ENCODE measurements at regions not wholly inside any gene's neighbourhood (a gene's known extent, or its start where the extent isn't known, plus 50 kb on each side); places are given as distances from the start of the nearest gene placed in this dataset.

DNA sequence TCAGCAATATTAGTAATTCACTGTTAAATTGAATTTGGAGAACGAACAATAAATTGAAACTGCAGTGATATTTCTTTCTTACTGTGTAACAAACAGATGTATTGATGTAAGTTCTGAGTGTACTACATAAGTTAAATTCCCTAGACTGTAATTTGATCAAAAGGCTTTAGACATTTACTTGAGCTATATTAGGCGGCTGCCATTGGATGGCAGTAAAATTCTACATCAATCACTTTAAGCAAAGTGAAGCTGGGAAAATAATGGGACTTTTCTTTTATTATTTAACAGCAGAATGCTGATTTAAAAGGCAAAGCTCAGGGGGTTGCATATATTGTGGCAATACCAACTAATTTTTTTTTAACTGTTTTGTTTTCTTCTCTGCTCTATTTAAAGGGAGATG is 212.6 kb upstream of the PLSCR5 start:
- DNase-seq (no peak), ATAC-seq (ENCODE audit: insufficient read depth, low read depth) (peak; percentile 63)
- no peak overlapping the region for H3K4me2 ChIP-seq (ENCODE audit: insufficient read depth, low read length)

DNA sequence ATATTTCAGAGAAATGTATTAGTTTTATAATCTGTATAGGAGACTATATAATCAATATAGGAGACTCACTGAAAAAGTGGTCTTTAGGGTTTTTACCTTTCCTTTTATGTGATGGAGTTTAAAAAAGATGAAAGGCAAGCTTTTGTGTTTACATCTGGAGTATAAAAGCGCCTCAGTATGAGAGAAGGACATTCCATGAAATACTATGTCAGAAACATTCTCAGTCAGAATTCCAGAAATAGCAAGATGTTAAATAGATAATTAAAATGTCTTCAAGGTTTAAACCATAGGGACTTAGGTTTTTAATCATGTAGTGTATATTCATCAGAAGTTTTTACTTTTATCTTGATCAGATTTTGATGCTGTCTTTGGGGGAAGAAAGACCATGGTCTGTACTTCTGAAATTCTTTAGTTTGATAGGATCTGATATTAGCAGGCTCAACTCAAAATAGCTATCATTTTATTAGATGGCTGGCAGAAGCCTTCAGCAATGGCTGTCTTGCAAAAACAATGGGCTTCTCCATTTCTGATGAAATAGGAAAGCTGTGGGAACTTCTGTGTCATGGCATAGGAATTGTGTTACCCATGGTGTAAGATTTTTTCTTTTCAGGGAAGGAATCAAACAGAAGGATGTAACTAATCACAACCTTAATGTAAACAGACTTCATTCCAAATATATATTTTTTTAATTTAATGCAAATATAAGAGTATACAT is 209.6 kb upstream of the PLSCR5 start:
- no peaks in the 10 kb centered on the region for H4K20me1 ChIP-seq (ENCODE audit: insufficient read depth, low read length)
- peaks cover 18% of the 10 kb centered on the region for H3K4me1 ChIP-seq (ENCODE audit: insufficient read depth, low read length)
- no peaks in the 10 kb centered on the region for H3K27me3 ChIP-seq (ENCODE audit: insufficient read depth, low read length, poor library complexity)
- no peak for ATAC-seq (ENCODE audit: insufficient read depth, low read depth)
- H3K27ac ChIP-seq (ENCODE audit: low read length): no peak overlapping the region
- no peaks in the 10 kb centered on the region for H3K9me3 ChIP-seq (ENCODE audit: insufficient read depth, low read length, severe bottlenecking)
- H3K4me3 ChIP-seq (ENCODE audit: low read depth in 1 of 2, low read length in 2 of 2): no peak overlapping the region
- no peak for DNase-seq
- TF ChIP-seq, protein P1, sequence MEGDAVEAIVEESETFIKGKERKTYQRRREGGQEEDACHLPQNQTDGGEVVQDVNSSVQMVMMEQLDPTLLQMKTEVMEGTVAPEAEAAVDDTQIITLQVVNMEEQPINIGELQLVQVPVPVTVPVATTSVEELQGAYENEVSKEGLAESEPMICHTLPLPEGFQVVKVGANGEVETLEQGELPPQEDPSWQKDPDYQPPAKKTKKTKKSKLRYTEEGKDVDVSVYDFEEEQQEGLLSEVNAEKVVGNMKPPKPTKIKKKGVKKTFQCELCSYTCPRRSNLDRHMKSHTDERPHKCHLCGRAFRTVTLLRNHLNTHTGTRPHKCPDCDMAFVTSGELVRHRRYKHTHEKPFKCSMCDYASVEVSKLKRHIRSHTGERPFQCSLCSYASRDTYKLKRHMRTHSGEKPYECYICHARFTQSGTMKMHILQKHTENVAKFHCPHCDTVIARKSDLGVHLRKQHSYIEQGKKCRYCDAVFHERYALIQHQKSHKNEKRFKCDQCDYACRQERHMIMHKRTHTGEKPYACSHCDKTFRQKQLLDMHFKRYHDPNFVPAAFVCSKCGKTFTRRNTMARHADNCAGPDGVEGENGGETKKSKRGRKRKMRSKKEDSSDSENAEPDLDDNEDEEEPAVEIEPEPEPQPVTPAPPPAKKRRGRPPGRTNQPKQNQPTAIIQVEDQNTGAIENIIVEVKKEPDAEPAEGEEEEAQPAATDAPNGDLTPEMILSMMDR (IDR thresholded peaks at IDR 0.05; ENCODE audit: borderline replicate concordance, extremely low read depth, low read length, poor library complexity, severe bottlenecking): no peak
- no peaks in the 10 kb centered on the region for H3K79me2 ChIP-seq (ENCODE audit: insufficient read depth, low read length)
- no peaks in the 10 kb centered on the region for H3K36me3 ChIP-seq (ENCODE audit: insufficient read depth, low read length)
- no peak overlapping the region for H3K9ac ChIP-seq (ENCODE audit: low read depth, low read length)
- H2AFZ ChIP-seq (ENCODE audit: low read depth, low read length): no peak overlapping the region
- H3K4me2 ChIP-seq (ENCODE audit: insufficient read depth, low read length): no peak overlapping the region

More for the DNA sequence above, 212.6 kb upstream of the PLSCR5 start:
- Histone ChIP-seq H2AFZ (ENCODE audit: low read depth, low read length) (no peak overlapping the region), H3K27me3 (ENCODE audit: insufficient read depth, low read length, poor library complexity) (no peaks in the 10 kb centered on the region), H3K4me1 (ENCODE audit: insufficient read depth, low read length) (peaks cover 18% of the 10 kb centered on the region), H3K27ac (ENCODE audit: low read length) (no peak overlapping the region), H3K79me2 (ENCODE audit: insufficient read depth, low read length) (no peaks in the 10 kb centered on the region), H3K36me3 (ENCODE audit: insufficient read depth, low read length) (no peaks in the 10 kb centered on the region), H3K4me3 (ENCODE audit: low read depth in 1 of 2, low read length in 2 of 2) (no peak overlapping the region), H3K9me3 (ENCODE audit: insufficient read depth, low read length, severe bottlenecking) (no peaks in the 10 kb centered on the region), H3K9ac (ENCODE audit: low read depth, low read length) (no peak overlapping the region), H4K20me1 (ENCODE audit: insufficient read depth, low read length) (no peaks in the 10 kb centered on the region)
- no peak for TF ChIP-seq EZH2 (IDR thresholded peaks at IDR 0.05; ENCODE audit: borderline replicate concordance, low read depth, low read length, severe bottlenecking)
- TF ChIP-seq, protein P1 (IDR thresholded peaks at IDR 0.05; ENCODE audit: borderline replicate concordance, extremely low read depth, low read length, poor library complexity, severe bottlenecking): peak; percentile 60

DNA sequence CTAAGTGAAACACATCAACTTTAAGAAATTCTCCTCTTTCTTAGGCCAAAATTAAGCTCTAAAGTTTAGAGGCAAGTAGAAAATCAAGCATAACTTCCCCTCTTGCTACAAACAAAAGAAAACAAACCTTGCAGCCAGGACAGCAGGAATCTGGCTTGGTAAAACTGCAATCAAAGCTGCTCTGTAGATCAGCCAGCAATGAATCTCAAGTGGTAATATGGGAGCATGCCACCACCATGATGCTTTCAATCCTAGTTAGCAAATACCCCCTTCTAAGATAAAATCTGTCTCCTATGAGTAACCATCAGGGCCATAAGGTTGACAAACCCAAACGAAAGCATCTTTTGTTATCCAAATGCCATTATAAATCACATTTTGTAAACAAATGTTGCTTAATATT is 208.3 kb upstream of the PLSCR5 start:
- H3K4me2 ChIP-seq (ENCODE audit: insufficient read depth, low read length): no peak overlapping the region
- no peaks in the 10 kb centered on the region for H3K79me2 ChIP-seq (ENCODE audit: insufficient read depth, low read length)
- no peak for ATAC-seq (ENCODE audit: insufficient read depth, low read depth)
- no peaks in the 10 kb centered on the region for H4K20me1 ChIP-seq (ENCODE audit: insufficient read depth, low read length)
- H3K9me3 ChIP-seq (ENCODE audit: insufficient read depth, low read length, severe bottlenecking): no peaks in the 10 kb centered on the region
- H3K4me3 ChIP-seq (ENCODE audit: low read depth in 1 of 2, low read length in 2 of 2): no peak overlapping the region
- no peaks in the 10 kb centered on the region for H3K27me3 ChIP-seq (ENCODE audit: insufficient read depth, low read length, poor library complexity)
- DNase-seq: no peak
- TF ChIP-seq, protein P1 (IDR thresholded peaks at IDR 0.05; ENCODE audit: borderline replicate concordance, extremely low read depth, low read length, poor library complexity, severe bottlenecking): no peak
- TF ChIP-seq EZH2 (IDR thresholded peaks at IDR 0.05; ENCODE audit: borderline replicate concordance, low read depth, low read length, severe bottlenecking): no peak
- no peak overlapping the region for H3K9ac ChIP-seq (ENCODE audit: low read depth, low read length)
- H2AFZ ChIP-seq (ENCODE audit: low read depth, low read length): peak overlapping the region; percentile 62; the same call in 1 of the 2 replicates
- H3K27ac ChIP-seq (ENCODE audit: low read length): no peak overlapping the region
- peaks cover 13% of the 10 kb centered on the region for H3K4me1 ChIP-seq (ENCODE audit: insufficient read depth, low read length)
- H3K36me3 ChIP-seq (ENCODE audit: insufficient read depth, low read length): no peaks in the 10 kb centered on the region
